MCF 10A (cell line): ENCODE measurements at regions not wholly inside any gene's neighbourhood (a gene's known extent, or its start where the extent isn't known, plus 50 kb on each side); places are given as distances from the start of the nearest gene placed in this dataset.

Experiments
- BruUV-seq: library from RNA; stranded (reverse); fragments of 400-500 nt; replicated peaks from 2 replicates; lab custom pipeline; 2021; lab: Mats Ljungman, UMichigan
- CTCF ChIA-PET: fragments of 300-600 bp; sonication (Branson Sonifier 250); formaldehyde crosslinking; extraction: SDS; loops from one replicate; lab custom pipeline; 2021; ENCODE audit warnings: antibody characterized with exemption, inconsistent platforms; lab: Yijun Ruan, JAX
- POLR2A ChIA-PET: fragments of 300-600, 350-650 bp; sonication (Branson Sonifier 250); formaldehyde crosslinking; extraction: SDS; loops from one replicate; lab custom pipeline; 2020; ENCODE audit warnings: antibody characterized with exemption, inconsistent platforms; lab: Yijun Ruan, JAX
- DNase-seq: peaks from one replicate; pipeline ENCODE4 v3.0.0-alpha.2; 2018; ENCODE audit not compliant: unreplicated experiment
- H3K27ac Mint-ChIP-seq: one replicate; pipeline ENCODE4 v1.8.0; 2022; ENCODE audit warnings: mild to moderate bottlenecking, low read depth, mixed read lengths; ENCODE audit not compliant: unreplicated experiment
- H3K27me3 Mint-ChIP-seq: one replicate; pipeline ENCODE4 v1.8.0; 2022; ENCODE audit warnings: mixed read lengths; ENCODE audit not compliant: insufficient read depth, unreplicated experiment
- H3K36me3 Mint-ChIP-seq: one replicate; pipeline ENCODE4 v1.8.0; 2022; ENCODE audit warnings: mild to moderate bottlenecking, moderate library complexity, mixed read lengths; ENCODE audit not compliant: insufficient read depth, unreplicated experiment
- H3K4me1 Mint-ChIP-seq: one replicate; pipeline ENCODE4 v1.8.0; 2022; ENCODE audit warnings: mixed read lengths; ENCODE audit not compliant: insufficient read depth, unreplicated experiment
- H3K4me3 Mint-ChIP-seq: one replicate; pipeline ENCODE4 v1.8.0; 2022; ENCODE audit warnings: mild to moderate bottlenecking, moderate library complexity, mixed read lengths; ENCODE audit not compliant: unreplicated experiment
- H3K9me3 Mint-ChIP-seq: one replicate; pipeline ENCODE4 v1.8.0; 2022; ENCODE audit warnings: mixed read lengths; ENCODE audit not compliant: unreplicated experiment
- intact Hi-C: fragments of 100-400 bp; cut with micrococcal nuclease; formaldehyde crosslinking; loops from 2 replicates; pipeline ENCODE4 v1.14.1; 2022
- TF ChIP-seq, protein P1 (sequence below): fragments of 200-600 bp; IDR thresholded peaks from one replicate; pipeline ENCODE4 v1.8.0; 2022; ENCODE audit warnings: antibody characterized with exemption, mild to moderate bottlenecking; ENCODE audit not compliant: unreplicated experiment

DNA sequence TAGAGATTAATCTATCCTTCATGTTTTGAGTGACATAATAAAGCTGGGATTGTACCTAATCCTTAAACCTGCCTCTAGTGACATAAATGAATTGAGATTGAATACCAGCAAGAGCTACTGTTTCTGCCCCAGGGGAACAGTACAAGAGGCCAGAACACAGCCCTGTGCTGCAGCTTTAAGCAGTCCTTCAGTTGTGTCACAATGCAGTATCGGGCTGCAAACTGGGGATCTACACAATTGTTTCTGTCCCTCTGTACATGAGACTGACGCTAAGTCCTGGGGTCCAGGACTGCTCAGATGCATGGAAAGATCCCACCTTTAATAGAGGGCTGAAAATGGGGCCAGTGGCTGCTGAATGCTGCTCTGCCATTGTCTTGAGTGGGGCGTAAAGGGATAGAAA lies 87.5 kb downstream of the MINAR1 start:
- ChIA-PET POLR2A (no interaction called here), CTCF (interaction anchor here (1.3 kb wide), 1 partner anchor 14 kb away, joined by 4 read pairs; no protein-coding TSS in a partner anchor)
- Mint-ChIP-seq H3K36me3 (no peaks in the 10 kb centered on the region), H3K9me3 (no peaks in the 10 kb centered on the region), H3K4me1 (peaks cover 7% of the 10 kb centered on the region), H3K4me3 (no peak overlapping the region), H3K27ac (no peak overlapping the region), H3K27me3 (no peaks in the 10 kb centered on the region)
- no peak for DNase-seq
- no TSS peak for BruUV-seq
- intact Hi-C loops: no loop called here
- TF ChIP-seq, protein P1, sequence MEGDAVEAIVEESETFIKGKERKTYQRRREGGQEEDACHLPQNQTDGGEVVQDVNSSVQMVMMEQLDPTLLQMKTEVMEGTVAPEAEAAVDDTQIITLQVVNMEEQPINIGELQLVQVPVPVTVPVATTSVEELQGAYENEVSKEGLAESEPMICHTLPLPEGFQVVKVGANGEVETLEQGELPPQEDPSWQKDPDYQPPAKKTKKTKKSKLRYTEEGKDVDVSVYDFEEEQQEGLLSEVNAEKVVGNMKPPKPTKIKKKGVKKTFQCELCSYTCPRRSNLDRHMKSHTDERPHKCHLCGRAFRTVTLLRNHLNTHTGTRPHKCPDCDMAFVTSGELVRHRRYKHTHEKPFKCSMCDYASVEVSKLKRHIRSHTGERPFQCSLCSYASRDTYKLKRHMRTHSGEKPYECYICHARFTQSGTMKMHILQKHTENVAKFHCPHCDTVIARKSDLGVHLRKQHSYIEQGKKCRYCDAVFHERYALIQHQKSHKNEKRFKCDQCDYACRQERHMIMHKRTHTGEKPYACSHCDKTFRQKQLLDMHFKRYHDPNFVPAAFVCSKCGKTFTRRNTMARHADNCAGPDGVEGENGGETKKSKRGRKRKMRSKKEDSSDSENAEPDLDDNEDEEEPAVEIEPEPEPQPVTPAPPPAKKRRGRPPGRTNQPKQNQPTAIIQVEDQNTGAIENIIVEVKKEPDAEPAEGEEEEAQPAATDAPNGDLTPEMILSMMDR: no peak

DNA sequence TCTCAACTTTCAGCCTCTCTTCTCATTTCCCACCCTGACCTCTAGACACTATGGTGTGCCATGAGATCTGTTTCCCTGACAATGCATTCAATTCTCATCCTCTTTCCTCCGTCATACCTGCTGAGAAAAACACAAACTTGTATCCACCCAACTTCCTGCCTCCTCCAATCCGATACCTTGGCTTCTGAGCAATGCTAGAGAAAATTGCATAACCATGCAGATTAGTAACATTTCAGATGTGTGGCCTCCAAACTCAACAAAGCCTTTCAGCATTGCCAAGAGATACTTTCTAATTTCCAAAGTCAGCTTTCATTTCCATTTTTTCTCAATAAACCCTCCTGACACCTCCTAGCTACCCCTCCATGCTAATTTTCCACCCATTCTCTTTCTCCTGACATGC lies 88.5 kb downstream of the MINAR1 start:
- Mint-ChIP-seq H3K27me3 (no peaks in the 10 kb centered on the region), H3K9me3 (no peaks in the 10 kb centered on the region), H3K27ac (no peak overlapping the region), H3K4me1 (peaks cover 7% of the 10 kb centered on the region), H3K4me3 (no peak overlapping the region), H3K36me3 (no peaks in the 10 kb centered on the region)
- ChIA-PET CTCF (interaction anchor here (1.0 kb wide), 1 partner anchor 12 kb away, joined by 5 read pairs; no protein-coding TSS in a partner anchor), POLR2A (no interaction called here)
- TF ChIP-seq, protein P1: no peak
- BruUV-seq: no TSS peak
- peak; percentile 17 for DNase-seq
- intact Hi-C loops: no loop called here

DNA sequence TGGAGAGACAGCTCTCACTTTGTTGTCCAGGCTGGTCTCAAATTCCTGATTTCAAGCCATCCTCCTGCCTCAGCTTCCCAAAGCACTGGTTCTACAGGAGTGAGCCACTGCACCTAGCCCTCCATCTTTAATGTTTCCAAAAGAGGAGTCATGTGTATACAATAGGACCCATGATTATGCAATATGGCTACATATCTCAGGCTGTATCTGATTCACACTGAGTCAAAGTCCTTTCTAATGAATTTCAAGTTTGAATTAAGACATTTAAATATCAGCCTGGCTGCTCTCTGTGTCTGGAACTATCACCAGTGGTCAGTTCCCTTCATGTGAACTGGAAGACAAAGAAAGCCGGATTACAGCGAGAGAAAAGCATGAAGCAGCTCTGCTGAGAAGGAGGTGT lies 90.5 kb downstream of the MINAR1 start:
- intact Hi-C loops: no loop called here
- Mint-ChIP-seq H3K9me3 (no peaks in the 10 kb centered on the region), H3K27me3 (no peaks in the 10 kb centered on the region), H3K4me3 (no peak overlapping the region), H3K4me1 (peaks cover 7% of the 10 kb centered on the region), H3K27ac (no peak overlapping the region), H3K36me3 (no peaks in the 10 kb centered on the region)
- DNase-seq: no peak
- no TSS peak for BruUV-seq
- CTCF ChIA-PET: no interaction called here
- TF ChIP-seq, protein P1: no peak
- POLR2A ChIA-PET: no interaction called here

DNA sequence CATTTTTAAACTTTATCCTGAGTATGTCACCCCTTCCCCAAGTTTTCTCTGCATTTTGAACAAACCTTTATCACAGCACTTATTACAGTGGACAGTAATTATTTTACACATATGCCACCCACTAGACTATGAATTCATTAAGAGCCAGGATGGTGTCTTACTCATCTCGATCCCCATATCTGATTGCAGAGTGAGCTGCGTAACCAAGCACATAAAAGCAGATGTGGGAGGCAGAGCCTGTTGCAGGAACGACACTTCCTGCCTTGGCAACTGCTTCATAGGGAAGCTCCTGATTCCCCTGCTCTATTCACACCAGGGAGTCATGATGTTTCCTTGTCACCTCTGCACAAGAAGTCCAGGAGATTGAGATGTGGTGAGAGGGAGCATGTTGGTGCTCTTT lies 91.1 kb downstream of the MINAR1 start:
- CTCF ChIA-PET: no interaction called here
- H3K4me3 Mint-ChIP-seq: no peak overlapping the region

More for the DNA sequence above, 91.1 kb downstream of the MINAR1 start:
- Mint-ChIP-seq H3K27ac (no peak overlapping the region), H3K36me3 (no peaks in the 10 kb centered on the region), H3K9me3 (no peaks in the 10 kb centered on the region), H3K27me3 (peaks cover 4% of the 10 kb centered on the region), H3K4me1 (peaks cover 7% of the 10 kb centered on the region)
- TF ChIP-seq, protein P1: no peak
- no TSS peak for BruUV-seq
- POLR2A ChIA-PET: no interaction called here
- no peak for DNase-seq
- intact Hi-C loops: no loop called here
